DOHH2 (cell line): ENCODE measurements at regions not wholly inside any gene's neighbourhood (a gene's known extent, or its start where the extent isn't known, plus 50 kb on each side); places are given as distances from the start of the nearest gene placed in this dataset.

ENCODE experiments used
- CTCF ChIP-seq: fragments of 200-600 bp; sonication (generic); IDR thresholded peaks from one replicate; pipeline ENCODE4 v1.5.1; 2014; ENCODE audit warnings: antibody characterized with exemption, mild to moderate bottlenecking, low read depth, low read length; ENCODE audit not compliant: poor library complexity, severe bottlenecking
- EZH2phosphoT487 ChIP-seq: fragments of 200-600 bp; sonication (generic); IDR thresholded peaks from 2 replicates; pipeline ENCODE4 v1.6.1; 2017; ENCODE audit warnings: borderline replicate concordance, mild to moderate bottlenecking, antibody characterized with exemption, low read length, moderate library complexity, mixed read lengths

- no peak for TF ChIP-seq CTCF
- TF ChIP-seq EZH2phosphoT487: no peak
Observed at GRCh38 chr1:189657715-189658114, 819.9 kb downstream of the BRINP3 start.
